Epithelial cell of esophagus (primary cell): ENCODE measurements at regions not wholly inside any gene's neighbourhood (a gene's known extent, or its start where the extent isn't known, plus 50 kb on each side); places are given as distances from the start of the nearest gene placed in this dataset.

Source experiments
- DNase-seq: peaks from one replicate; pipeline ENCODE4 v3.0.0; 2010; ENCODE audit warnings: low read depth
- H3K4me3 ChIP-seq: 2 replicates; pipeline ENCODE4 v1.5.1; 2011; ENCODE audit warnings: mild to moderate bottlenecking, low read length, control low read depth
- TF ChIP-seq, protein P1 (sequence below): IDR thresholded peaks from 2 replicates; pipeline ENCODE4 v1.5.1; 2011; ENCODE audit warnings: low read depth, mild to moderate bottlenecking, low read length, control low read depth, inconsistent platforms; ENCODE audit not compliant: insufficient read depth; ENCODE audit errors: missing control alignments

DNA sequence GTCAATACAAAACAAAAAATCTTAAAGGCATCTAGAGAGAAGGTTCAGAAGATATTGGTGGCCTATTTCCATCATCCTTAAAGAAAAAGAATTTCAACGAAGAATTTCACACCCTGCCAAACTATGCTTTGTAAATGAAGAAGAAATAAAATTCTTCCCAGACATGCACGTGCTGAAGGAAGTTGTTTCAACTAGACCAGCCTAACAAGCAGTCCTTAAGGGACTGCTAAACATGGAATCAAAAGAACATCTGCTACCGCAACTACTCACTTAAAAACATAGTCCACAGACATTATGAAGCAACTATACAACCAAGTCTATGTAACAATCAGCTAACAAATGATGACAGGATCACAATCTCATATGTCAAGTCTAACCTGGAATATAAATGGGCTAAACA is 584.9 kb upstream of the PTCHD4 start:
- TF ChIP-seq, protein P1, sequence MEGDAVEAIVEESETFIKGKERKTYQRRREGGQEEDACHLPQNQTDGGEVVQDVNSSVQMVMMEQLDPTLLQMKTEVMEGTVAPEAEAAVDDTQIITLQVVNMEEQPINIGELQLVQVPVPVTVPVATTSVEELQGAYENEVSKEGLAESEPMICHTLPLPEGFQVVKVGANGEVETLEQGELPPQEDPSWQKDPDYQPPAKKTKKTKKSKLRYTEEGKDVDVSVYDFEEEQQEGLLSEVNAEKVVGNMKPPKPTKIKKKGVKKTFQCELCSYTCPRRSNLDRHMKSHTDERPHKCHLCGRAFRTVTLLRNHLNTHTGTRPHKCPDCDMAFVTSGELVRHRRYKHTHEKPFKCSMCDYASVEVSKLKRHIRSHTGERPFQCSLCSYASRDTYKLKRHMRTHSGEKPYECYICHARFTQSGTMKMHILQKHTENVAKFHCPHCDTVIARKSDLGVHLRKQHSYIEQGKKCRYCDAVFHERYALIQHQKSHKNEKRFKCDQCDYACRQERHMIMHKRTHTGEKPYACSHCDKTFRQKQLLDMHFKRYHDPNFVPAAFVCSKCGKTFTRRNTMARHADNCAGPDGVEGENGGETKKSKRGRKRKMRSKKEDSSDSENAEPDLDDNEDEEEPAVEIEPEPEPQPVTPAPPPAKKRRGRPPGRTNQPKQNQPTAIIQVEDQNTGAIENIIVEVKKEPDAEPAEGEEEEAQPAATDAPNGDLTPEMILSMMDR, result no peak
- H3K4me3 ChIP-seq, result no peak overlapping the region
- no peak for DNase-seq

DNA sequence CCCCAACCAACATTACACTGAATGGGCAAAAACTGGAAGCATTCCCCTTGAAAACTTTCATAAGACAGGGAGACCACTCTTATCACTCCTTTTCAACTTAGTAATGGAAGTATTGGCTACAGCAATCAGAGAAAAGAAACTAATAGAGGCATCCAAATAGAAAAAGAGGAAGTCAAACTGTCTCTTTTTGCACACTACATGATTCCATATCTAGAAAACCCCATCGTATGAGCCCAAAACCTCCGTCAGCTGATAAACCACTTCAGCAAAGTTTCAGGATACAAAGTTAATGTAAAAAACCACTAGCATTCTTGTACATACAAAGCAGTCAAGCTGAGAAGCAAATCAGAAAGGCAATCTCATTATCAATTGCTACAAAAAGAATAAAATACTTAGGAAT is 580.4 kb upstream of the PTCHD4 start:
- DNase-seq, result no peak
- H3K4me3 ChIP-seq, result no peak overlapping the region
- TF ChIP-seq, protein P1, result no peak

DNA sequence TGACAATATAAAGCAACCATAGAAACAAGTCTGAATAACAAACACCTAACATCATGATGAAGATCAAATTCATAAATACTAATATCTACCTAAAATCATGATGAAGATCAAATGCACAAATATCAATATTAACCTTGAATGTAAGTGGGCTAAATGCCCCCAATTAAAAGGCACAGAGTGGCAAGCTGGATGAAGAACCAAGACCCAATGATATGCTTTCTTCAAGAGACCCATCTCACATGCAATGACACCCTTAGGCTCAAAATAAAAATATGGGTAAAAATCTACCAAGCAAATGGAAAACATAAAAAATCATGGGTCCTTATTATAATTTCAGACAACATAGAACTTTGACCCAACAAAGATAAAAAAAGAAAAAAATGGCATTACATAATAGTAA is 578.5 kb upstream of the PTCHD4 start:
- TF ChIP-seq, protein P1, result no peak
- no peak for DNase-seq
- no peak overlapping the region for H3K4me3 ChIP-seq

DNA sequence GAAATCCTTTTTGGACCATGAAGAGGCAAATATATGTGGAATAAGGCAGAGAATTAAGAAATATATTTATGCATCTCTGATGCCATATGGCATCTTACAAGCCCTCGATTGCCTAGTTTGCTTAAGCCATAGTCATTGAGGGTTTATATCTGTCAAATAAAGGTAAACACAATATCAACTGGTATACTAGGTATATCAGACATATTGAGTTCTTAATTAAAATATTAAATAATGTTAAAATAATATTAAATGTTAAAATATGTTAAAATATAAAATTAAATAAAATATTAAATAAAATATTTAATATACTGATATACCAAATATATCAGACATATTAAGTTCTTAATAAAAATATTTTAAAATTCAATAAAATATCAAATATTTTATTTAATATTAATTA is 567.4 kb upstream of the PTCHD4 start:
- TF ChIP-seq, protein P1, result no peak
- no peak overlapping the region for H3K4me3 ChIP-seq
- DNase-seq, result no peak

DNA sequence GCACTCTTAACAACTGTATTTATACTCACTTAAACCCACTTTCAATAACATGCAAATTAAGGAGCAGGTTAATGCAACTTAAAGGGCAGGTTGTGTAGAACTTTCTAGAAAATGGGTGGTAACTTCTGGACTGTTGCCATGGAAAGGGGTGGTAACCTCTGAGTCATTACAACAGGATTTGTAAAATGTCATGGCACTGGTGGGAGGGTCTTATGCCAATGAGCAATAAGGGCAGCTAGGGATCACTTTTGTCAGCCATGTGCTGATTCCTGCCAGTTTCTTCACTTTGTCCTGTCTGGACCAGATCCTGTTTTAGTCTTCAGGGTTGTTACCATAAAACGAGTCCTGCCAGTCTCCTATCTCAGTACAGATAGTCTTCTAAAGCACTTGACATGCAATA is 560.5 kb upstream of the PTCHD4 start:
- peak; percentile 65 for DNase-seq
- TF ChIP-seq, protein P1, result no peak
- no peak overlapping the region for H3K4me3 ChIP-seq

DNA sequence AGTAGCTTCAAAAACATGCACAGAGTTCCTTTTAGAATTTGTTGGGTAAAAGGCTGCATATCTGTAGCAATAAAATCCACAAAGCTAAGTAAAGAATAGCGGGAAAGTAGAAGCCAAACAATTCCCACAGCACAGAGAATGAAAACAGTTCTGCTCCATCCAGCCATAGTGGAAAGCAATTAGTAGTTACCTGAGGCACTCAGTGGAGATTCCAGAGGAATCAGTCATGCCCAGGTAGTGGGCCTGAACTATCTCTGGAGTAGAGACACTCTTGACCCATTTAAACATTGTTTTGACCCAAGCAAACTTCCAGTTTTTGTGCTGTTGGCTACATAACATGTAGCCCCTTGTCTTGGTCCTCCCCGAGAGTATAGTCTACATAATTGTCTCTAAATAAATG is 559.5 kb upstream of the PTCHD4 start:
- peak; percentile 49 for DNase-seq
- TF ChIP-seq, protein P1, result no peak
- no peak overlapping the region for H3K4me3 ChIP-seq

DNA sequence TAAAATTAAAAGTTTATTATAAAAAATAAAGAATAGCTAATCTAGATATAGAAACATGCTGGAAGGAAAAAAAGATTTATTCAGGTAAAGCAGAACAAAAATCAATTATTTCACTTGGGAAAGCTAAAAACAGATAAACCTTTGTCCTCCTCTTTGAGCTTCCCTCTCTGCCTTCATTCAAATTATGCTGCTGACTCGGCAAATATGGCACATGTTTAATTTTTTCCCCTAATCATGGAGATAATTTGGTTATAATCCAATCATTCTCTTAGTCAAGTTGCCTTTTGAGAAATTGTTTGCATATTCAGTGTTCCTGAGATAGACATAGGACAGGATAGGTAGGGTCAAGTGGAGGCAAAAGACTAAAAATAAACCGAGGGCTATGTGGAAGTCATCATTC is 556.8 kb upstream of the PTCHD4 start:
- TF ChIP-seq, protein P1, result no peak
- H3K4me3 ChIP-seq, result no peak overlapping the region
- DNase-seq, result no peak
